ENCODE measurements at regions not wholly inside any gene's neighbourhood (a gene's known extent, or its start where the extent isn't known, plus 50 kb on each side); places are given as distances from the start of the nearest gene placed in this dataset.

- peaks cover 0 to 11% (median 0%) of the 10 kb centered on the region in 11 experiments; a peak in 5 of 22 replicates for H3K9me3 ChIP-seq (replicated peaks in 1 of 11)
- H3K4me3 ChIP-seq: peak overlapping the region in 5 of 10 experiments; percentile 1 to 15 (median 8); a peak in 5 of 20 replicates
- H3K36me3 ChIP-seq: no peaks in the 10 kb centered on the region
- peak overlapping the region in 9 of 11 experiments; percentile 17 to 55 (median 31); a peak in 14 of 22 replicates for H3K9ac ChIP-seq
- H3K4me1 ChIP-seq: peaks cover 51 to 63% (median 56%) of the 10 kb centered on the region in 10 experiments
- TF ChIP-seq Cebpa-rat (IDR thresholded peaks at IDR 0.05): 0 out of 22 replicates have a peak, but pooled peaks of 1 of the 11 experiments have one; percentile 15
- H3K27ac ChIP-seq: peak overlapping the region in 10 of 11 experiments; percentile 29 to 67 (median 53); a peak in 17 of 22 replicates
- peak overlapping the region; percentile 74 to 86 (median 79) for H3K4me2 ChIP-seq
- H4K20me1 ChIP-seq: peaks cover 0 to 34% (median 5%) of the 10 kb centered on the region in 11 experiments; a peak in 8 of 22 replicates
- peaks cover 0 to 35% (median 0%) of the 10 kb centered on the region in 11 experiments; a peak in 5 of 22 replicates for H3K27me3 ChIP-seq
Measured at GRCh38 chr13:30847650-30848307, 58.3 kb upstream of the MEDAG start.

GRCh38 chr13:30848332-30849027 lies 57.6 kb upstream of the MEDAG start:
- H3K27ac ChIP-seq: peak overlapping the region in 9 of 11 experiments; percentile 39 to 66 (median 48); a peak in 17 of 22 replicates
- H3K4me3 ChIP-seq: peak overlapping the region in 4 of 10 experiments; percentile 3 to 15 (median 8); a peak in 4 of 20 replicates
- peak overlapping the region in 8 of 11 experiments; percentile 17 to 55 (median 41); a peak in 13 of 22 replicates for H3K9ac ChIP-seq
- H3K9me3 ChIP-seq (replicated peaks in 1 of 11): peaks cover 0 to 8% (median 0%) of the 10 kb centered on the region in 11 experiments; a peak in 3 of 22 replicates
- no peak for TF ChIP-seq Cebpa-rat (IDR thresholded peaks at IDR 0.05)
- peaks cover 0 to 32% (median 0%) of the 10 kb centered on the region in 11 experiments; a peak in 5 of 22 replicates for H3K27me3 ChIP-seq
- H3K36me3 ChIP-seq: no peaks in the 10 kb centered on the region
- peak overlapping the region; percentile 74 to 86 (median 79) for H3K4me2 ChIP-seq
- H4K20me1 ChIP-seq: peaks cover 0 to 34% (median 5%) of the 10 kb centered on the region in 11 experiments; a peak in 8 of 22 replicates
- H3K4me1 ChIP-seq: peaks cover 51 to 63% (median 55%) of the 10 kb centered on the region in 10 experiments

DNA sequence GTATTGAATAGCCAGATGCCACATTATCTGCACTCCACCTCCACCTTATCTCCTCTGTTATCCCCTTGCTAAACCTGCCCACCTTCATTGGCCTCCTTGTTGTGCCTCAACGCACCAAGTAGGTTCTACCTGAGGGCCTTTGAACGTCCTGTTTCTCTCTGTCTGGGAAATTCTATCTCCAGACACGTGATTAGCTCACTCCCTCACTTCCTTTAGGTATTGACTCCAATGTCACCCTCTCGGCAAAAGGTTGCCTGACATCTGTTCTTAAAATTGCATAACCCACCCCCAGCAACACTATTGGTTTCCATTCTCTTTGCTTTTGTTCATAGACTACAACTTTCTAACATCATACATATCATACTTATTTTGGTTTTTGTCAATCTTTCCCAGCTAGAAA lies 56.5 kb upstream of the MEDAG start:
- Histone ChIP-seq H3K27me3 (peaks cover 0 to 25% (median 0%) of the 10 kb centered on the region in 11 experiments; a peak in 5 of 22 replicates), H3K4me3 (no peak overlapping the region), H3K9ac (no peak overlapping the region), H3K9me3 (replicated peaks in 1 of 11) (peaks cover 0 to 8% (median 0%) of the 10 kb centered on the region in 11 experiments; a peak in 3 of 22 replicates), H3K36me3 (no peaks in the 10 kb centered on the region), H3K4me2 (peak overlapping the region in 3 of 11 experiments; percentile 79 to 86 (median 84); a peak in 1 of 22 replicates), H3K27ac (no peak overlapping the region), H3K4me1 (peaks cover 46 to 54% (median 48%) of the 10 kb centered on the region in 10 experiments), H4K20me1 (peaks cover 0 to 34% (median 5%) of the 10 kb centered on the region in 11 experiments; a peak in 8 of 22 replicates)
- no peak for TF ChIP-seq Cebpa-rat (IDR thresholded peaks at IDR 0.05)

GRCh38 chr13:30850204-30850866 lies 55.7 kb upstream of the MEDAG start:
- no peak for TF ChIP-seq Cebpa-rat (IDR thresholded peaks at IDR 0.05)
- no peaks in the 10 kb centered on the region for H3K36me3 ChIP-seq
- H3K4me1 ChIP-seq: peaks cover 38 to 47% (median 41%) of the 10 kb centered on the region in 10 experiments
- H3K9me3 ChIP-seq (replicated peaks in 1 of 11): peaks cover 0 to 8% (median 0%) of the 10 kb centered on the region in 11 experiments; a peak in 3 of 22 replicates
- H3K27me3 ChIP-seq: peaks cover 0 to 21% (median 0%) of the 10 kb centered on the region in 11 experiments; a peak in 5 of 22 replicates
- no peak overlapping the region for H3K4me3 ChIP-seq
- H3K4me2 ChIP-seq: no peak overlapping the region
- peaks cover 0 to 27% (median 2%) of the 10 kb centered on the region in 11 experiments; a peak in 8 of 22 replicates for H4K20me1 ChIP-seq
- no peak overlapping the region for H3K27ac ChIP-seq
- H3K9ac ChIP-seq: no peak overlapping the region

GRCh38 chr13:30850867-30851211 lies 55.2 kb upstream of the MEDAG start:
- H3K9me3 ChIP-seq (replicated peaks in 1 of 11): peaks cover 0 to 8% (median 0%) of the 10 kb centered on the region in 11 experiments; a peak in 3 of 22 replicates
- TF ChIP-seq Cebpa-rat (IDR thresholded peaks at IDR 0.05): no peak

DNA sequence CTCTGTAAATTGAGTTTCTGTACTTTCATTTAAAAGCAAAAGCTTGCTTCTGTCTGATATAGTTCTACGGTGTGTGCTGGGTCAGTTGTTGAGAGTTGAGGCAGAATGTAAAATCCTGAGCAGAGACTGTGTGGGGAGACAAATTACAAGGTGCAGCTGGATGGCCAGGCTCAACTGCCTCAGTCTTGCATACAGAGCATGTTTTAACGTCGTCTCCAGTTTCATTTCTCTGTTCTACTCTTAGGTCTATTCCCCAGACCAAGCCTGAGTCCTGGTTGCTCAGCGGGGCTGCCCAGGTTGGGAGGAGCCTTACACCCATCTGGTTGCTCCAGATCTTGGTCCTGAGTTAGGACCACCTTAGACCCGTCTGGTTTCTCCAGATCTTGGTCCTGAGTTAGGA lies 54.4 kb upstream of the MEDAG start:
- Histone ChIP-seq H3K9ac (no peak overlapping the region), H3K27ac (no peak overlapping the region), H3K4me3 (no peak overlapping the region), H3K4me2 (peak overlapping the region in 2 of 11 experiments; percentile 10 to 14; a peak in 1 of 22 replicates), H4K20me1 (peaks cover 0 to 17% (median 0%) of the 10 kb centered on the region in 11 experiments; a peak in 4 of 22 replicates), H3K4me1 (peaks cover 25 to 33% (median 28%) of the 10 kb centered on the region in 10 experiments), H3K36me3 (no peaks in the 10 kb centered on the region), H3K9me3 (replicated peaks in 1 of 11) (peaks cover 0 to 8% (median 0%) of the 10 kb centered on the region in 11 experiments; a peak in 3 of 22 replicates), H3K27me3 (peaks cover 0 to 28% (median 0%) of the 10 kb centered on the region in 11 experiments; a peak in 5 of 22 replicates)
- TF ChIP-seq Cebpa-rat (IDR thresholded peaks at IDR 0.05): no peak

More at GRCh38 chr13:30850867-30851211, 55.2 kb upstream of the MEDAG start:
- Histone ChIP-seq H3K9ac (no peak overlapping the region), H3K4me2 (no peak overlapping the region), H3K36me3 (no peaks in the 10 kb centered on the region), H3K4me1 (peaks cover 33 to 42% (median 36%) of the 10 kb centered on the region in 10 experiments), H3K27ac (no peak overlapping the region), H4K20me1 (peaks cover 0 to 22% (median 0%) of the 10 kb centered on the region in 11 experiments; a peak in 5 of 22 replicates), H3K4me3 (no peak overlapping the region), H3K27me3 (peaks cover 0 to 24% (median 0%) of the 10 kb centered on the region in 11 experiments; a peak in 5 of 22 replicates)

DNA sequence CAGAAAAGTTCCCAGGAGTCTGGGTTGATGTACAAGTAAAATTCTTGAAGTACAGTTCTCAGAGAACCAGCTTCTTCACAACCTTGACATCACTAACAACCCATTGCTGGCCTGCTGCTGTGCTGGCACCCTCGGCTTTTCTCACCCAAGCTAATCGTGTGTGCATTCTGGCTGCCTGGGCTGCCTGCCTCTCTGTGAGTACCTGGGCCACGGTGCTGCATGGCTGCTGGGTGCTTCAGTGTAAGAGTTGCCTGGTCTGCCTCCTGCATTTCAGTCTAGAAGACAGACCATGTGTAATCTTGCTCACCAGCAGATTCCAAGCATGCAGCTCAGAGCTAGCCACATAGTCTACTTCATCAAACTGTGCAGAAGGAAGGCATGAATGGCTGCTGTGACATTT lies 50.5 kb upstream of the MEDAG start:
- H3K27me3 ChIP-seq: peaks cover 0 to 10% (median 0%) of the 10 kb centered on the region in 11 experiments; a peak in 1 of 22 replicates
- no peaks in the 10 kb centered on the region for H4K20me1 ChIP-seq
- peaks cover 0 to 6% (median 0%) of the 10 kb centered on the region in 10 experiments; a peak in 3 of 20 replicates for H3K4me1 ChIP-seq
- no peak for TF ChIP-seq Cebpa-rat (IDR thresholded peaks at IDR 0.05)
- H3K9me3 ChIP-seq (replicated peaks in 1 of 11): peaks cover 0 to 9% (median 0%) of the 10 kb centered on the region in 11 experiments; a peak in 7 of 22 replicates
- no peaks in the 10 kb centered on the region; a peak in 1 of 22 replicates for H3K36me3 ChIP-seq
- no peak overlapping the region for H3K4me2 ChIP-seq
- H3K27ac ChIP-seq: no peak overlapping the region
- no peak overlapping the region for H3K9ac ChIP-seq
- H3K4me3 ChIP-seq: no peak overlapping the region
